SK-N-DZ (cell line): ENCODE measurements at regions not wholly inside any gene's neighbourhood (a gene's known extent, or its start where the extent isn't known, plus 50 kb on each side); places are given as distances from the start of the nearest gene placed in this dataset.

ENCODE experiments used
- DNase-seq: peaks from one replicate; pipeline ENCODE4 v3.0.0-alpha.2; 2015; ENCODE audit warnings: low spot score

DNA sequence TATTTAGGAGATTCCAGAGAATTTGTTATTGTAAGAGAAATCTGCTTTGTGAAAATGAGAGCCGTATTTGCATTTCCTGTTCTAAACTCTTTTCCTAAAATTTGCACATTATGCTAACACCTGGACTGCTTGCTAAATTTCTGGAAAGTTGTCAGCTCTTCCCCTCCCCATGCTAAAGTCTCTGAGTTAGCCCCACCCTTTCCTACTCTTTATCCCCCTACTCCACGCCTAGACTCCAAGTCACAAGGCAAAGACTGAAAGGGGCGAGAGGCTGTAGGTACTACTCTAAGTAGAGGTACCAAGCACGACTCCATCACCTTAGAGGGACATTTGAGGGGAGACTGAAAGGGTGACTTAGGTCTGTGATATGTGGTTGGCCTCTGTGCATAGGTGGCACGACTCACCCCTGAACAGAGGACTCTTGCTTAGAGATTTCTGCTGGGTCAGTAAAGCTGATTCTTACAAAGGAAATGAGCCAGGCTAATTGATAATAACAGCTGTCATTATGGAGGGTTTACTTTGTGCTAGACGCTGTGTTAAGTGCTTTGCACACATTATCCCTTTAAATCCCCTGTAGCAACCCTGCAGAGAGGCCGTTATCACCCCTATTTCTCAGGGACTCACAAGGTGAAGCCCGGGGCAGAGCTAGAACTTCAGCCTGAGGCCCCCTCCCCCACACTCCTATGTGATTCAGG lies 373.5 kb downstream of the EN1 start:
- no peak for DNase-seq

DNA sequence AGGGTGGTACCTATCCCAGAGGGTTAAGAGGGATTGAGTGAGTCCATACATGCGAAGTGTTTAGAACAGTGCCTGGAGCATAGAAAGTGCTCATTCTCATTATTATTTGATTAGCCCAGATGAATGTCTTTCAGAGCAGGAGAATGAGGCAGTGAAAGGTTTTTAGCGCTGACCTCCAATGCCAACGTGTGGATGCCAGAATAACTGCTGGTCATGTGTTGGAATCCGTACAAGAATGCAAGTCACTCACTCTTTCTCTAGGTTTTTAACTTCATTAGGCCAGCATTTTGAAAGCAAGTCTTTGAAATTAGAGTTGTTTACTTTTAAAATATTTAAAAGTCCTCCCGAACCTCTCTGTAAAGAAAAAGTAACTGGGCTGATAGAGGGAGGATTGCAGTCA lies 374.2 kb downstream of the EN1 start:
- no peak for DNase-seq

DNA sequence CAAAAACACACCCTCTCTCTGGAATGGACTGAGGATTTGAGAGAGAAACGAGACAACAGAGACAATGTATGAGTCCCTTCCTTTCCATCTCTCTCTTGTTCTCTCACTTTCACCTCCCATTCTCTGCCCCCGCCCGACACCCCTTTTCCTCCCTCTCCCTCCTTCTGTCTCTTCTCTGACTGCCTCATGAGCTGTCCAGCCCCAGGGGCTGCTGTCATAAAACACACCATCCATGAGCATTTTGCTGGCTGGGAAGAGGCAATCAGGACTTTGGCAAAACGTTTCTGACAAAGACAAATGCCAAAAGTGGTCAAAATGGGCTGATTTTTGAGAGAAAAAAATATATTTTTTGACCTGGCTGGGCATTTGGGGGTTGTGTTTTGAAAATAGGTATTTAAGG lies 377.2 kb downstream of the EN1 start:
- no peak for DNase-seq

DNA sequence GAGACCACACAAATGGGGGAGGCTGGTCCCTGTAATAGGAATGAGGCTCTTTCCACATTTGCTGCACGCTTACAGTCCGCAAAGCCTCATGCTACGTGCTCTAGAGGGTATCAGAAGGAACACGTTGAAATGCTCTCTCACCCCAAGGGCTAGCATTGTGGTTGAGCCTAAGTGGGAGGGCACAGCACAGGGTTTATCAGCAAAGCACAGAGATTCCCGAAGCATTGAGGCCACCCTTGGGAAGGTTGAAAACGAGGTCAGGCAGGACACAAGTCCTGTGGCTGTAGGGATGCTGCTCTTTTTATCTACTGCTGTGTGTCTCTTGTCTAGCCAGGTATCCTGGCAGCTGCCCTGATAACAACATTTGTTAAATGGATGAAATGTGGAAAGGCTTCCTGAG lies 378.3 kb downstream of the EN1 start:
- no peak for DNase-seq

DNA sequence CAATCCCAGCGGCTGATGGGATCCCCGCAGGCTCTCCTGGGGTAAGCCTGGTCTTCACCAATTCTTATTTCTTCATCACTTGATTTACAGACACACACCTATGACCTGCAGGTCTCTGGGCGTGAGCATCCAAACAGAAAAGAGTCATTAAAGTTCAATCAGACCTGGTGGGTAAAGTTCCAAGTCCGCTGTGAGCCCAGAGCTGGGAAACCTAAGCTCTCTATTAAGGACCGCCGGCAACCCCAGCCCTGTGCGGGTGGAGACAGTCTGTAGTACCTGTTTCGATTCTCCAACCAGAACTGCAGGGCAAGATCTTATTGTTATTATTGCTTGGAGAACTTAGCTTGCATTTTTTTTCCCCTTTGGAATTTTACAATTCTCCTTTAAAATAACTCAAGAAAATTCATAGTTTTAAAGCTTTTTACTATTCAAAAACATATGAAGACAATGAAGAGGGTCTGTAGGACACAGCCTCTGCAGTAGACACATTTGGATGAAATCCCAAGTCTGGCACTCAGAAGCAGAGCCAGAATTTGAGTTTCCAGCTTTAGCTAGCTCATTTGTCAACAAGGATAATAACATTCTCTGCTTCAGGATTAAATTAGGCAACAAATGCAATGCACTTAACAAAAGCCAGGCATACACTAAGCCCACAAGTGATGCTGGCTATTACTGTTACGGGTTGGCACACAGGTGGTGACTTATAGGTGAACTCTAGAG lies 376.4 kb downstream of the INSIG2 start:
- DNase-seq, result no peak

DNA sequence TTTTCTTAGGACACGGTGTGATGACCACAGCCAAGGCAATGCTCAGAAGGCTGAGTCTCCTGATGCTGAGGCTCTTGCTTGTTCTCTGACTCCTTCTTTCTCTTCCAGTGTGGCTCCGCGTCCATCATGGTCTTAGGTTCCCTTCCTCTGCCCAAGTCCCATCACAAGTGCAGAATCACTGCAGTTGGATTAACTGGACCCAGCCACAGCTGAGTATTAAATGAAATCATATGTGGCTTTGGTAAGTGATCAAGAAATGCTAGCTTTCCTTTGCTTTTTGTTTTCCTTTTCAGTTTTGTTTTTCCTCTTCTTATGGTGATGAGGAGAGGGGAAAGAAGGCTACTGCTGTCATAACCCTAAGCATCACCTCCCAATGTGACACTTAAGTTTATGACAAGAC lies 375.8 kb downstream of the INSIG2 start:
- no peak for DNase-seq

DNA sequence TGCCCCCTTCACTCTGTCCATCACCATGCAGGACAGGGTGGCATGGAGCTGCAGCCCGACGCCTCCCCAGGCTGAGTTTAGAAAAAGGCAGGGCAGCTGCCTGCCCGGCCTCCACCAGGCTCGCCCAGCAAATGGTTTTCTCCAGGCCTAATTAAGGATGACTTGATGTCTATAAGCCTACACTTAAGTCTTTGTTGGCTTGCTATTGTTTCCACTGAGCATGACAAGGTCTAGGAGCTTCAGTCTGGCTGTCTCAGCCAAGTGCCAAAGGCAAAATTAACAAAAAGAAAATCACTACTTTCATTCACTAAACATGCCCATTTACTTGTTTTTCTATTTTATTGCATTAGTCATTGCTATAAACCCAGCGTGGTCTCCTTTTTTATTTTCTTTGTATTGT lies 372.2 kb downstream of the INSIG2 start:
- DNase-seq, result no peak

DNA sequence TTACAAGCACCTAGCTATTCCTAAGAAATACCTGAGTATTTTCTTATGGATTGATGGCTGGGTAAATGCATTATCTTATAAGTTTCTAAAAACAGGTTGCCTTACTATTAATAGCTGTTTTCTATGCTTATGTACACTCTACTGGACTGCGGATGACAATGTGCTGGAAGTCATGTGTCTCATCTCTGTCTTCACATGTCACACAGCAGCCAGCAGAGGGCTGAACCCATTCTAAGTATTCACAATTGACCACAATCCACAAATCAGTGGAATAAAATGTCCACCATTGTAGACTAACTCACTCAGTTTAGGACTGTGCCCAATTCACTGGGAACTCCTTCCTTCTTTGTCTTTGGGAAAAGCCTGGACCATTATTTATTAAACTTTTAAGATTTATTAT lies 371.2 kb downstream of the INSIG2 start:
- DNase-seq, result no peak

DNA sequence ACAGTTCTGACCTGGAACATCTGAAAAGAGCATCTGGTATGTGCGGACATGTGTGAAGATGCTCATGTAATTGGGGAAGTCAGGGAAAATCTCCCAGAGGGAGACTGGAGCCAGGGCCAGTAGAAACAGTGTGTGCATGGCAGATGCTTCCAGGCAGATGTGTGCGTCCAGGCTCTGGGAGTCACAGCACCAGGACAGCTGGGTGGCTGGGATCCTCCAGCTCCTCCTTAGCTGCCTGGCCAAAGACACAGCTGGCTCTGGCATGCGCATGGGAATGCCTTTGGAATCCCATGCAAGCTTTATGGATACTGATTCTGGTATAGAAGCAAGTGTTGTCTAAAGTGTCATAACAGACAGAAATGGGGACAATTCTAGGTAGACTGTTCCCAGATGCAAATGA lies 369.7 kb downstream of the INSIG2 start:
- no peak for DNase-seq

DNA sequence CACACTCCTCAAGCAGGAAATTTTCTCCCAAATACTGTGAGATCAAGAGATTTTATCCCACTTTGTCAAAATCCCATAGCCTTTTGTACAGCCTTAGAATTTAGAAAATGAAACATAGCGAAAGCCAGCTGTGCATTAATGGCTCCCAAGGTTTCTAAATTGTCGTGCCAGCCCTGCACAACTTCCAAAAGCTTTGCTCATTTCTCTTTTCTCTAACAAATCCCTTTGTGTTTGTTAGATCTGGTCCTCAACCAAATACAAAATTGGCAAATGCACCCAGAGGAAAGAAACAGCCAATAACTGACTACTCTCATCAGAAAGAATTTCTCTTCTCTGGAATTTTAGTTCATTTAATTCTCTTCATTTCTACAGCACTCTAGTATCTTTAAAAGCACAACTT lies 361.1 kb downstream of the INSIG2 start:
- DNase-seq, result no peak

DNA sequence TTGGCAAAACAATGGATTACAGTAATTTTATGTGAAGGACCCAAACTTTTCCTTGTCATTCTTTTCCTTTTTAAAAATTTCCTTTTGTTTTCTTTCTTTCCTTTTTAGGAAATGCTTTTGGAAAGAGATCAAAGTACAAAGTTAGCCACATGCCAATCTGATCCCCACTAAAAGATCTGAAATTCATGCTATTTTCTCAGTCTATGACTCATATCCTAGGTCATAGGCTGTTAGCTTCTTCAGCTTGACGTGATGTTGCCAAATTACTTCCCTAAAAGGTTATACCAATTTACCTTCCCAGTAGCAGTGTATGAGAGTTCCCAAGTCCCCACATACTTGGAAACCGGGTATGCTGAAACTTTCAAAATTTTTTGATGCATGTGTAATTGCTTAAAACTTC lies 355.3 kb downstream of the INSIG2 start:
- DNase-seq, result no peak

DNA sequence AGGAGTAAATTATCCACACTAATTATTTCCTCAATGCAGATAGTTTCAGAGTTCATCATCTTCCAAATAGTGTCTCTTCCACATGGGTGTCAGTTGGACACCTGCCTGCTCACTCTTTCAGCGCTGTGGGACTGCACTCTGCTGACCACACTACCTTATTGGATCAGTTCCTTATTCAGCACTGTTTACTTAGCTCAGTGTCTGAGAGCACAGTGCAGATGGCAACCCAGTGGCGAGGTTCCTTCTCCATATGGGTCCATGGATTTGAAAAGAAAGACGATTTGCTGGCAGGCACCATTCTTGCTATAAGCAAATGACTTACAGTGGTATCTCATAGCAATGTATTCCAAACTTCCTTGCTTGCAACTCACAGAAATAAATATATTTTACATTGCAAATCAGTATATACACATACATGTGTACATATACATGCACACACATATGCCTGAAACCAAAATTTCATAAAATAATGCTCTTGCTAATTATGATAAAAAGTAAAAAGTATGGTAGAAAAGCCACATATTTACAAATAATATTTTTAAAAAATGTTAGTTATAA lies 354.8 kb downstream of the INSIG2 start:
- DNase-seq, result no peak

DNA sequence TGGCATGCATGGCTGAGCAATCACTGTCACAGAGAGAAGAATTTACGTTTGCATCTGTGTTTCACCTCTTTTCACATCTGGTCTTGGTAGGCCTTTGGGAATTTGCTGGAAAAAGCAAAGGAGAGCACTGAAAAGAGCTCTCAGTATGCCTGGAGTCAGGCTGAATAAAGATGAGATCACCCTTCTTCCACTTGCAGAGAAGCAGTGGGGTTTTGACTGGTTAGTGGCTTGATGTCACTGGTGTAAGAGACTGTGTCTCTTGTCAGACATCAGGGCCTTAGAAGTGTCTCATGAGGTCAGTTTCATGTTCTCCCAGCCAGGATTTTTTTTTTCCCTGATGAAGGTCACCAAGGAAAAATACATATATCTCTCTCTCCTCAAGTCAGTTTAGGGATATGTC lies 353.8 kb downstream of the INSIG2 start:
- DNase-seq, result no peak

DNA sequence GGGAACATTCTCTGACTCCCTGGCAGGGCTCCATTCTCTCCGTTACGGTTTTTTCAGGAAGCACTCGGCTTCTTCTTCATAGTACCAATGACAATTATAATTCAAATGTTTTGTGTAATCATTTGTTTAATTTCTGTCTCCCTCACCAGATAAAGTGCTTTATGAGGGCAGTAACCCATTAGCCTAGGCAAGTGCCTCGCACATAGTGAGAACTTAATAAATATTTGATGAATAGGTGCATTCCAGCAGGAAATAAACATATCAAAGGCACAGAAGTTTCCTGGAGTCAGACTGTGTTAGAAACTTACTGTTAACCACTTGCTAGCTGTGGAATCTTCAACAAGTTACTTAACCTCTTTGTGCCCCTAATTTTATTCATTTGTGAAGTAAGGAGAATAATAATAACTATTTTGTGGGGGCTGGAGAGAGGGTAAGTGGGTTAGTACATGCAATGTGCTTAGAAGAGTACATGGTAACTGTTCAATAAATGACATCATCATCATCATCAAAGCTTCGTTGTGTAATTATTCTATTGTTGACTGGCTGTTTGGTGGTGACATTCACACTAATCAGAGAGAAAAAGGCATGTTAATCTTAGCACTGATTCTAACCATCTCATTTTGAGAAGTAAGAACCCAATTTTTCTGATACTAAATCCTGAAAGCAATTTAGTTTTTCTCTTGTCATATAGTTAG lies 352.3 kb downstream of the INSIG2 start:
- DNase-seq, result no peak

DNA sequence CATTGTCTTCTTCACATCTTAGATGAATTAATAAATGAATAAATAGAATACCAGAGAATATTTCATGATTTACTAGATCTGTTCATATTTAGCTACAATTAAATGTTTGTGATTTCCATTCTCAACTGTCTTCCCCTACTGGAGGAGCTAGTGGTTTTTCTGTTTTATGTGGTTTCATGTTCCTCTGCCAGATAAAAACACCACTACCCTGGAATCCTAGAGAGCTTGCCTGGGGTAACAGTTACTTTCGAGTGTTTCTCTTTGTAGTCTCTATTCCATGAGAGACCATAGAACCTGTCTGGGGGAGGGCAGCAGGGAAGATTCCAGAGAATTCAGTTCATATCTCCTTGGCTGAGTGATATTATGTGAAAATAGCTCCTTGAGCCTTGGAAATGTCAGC lies 349.2 kb downstream of the INSIG2 start:
- DNase-seq, result no peak

DNA sequence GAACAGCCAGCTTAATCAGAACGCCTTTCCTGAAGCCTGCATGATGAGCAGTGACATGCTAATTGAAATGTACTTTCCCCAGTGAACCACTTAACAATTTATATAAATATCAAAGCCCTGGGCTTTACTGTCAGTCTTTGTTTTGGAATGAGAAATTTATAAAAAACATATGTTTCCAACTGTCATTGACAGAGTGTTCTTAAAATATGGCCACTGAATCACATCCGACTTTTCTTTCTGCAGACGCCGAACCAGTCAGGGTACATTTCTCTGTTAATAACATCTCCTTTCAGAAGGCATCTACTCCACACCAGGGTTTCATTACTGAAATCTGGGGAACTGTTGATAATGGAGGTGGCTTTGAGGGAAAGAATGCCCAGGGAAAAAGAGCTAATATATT lies 343.7 kb downstream of the INSIG2 start:
- DNase-seq, result no peak

DNA sequence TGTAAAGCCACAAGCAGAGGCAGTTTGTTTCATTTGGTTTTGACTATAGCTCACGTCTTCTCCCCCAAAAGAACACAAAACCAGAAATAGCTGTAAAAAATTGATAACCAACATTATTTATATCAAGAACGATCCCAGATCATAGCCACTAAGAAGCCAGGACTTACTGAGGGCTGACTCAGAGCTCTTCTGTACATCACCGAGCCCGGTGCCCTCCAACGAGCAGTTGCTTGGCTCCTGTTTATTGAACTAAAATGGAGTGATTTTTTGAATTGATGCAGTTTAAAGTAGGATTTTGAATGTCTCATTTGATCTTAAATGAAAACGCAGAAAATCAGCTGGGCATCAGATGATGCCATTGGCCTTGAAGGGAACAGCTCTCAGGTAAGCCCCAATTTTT lies 343.3 kb downstream of the INSIG2 start:
- DNase-seq, result no peak

DNA sequence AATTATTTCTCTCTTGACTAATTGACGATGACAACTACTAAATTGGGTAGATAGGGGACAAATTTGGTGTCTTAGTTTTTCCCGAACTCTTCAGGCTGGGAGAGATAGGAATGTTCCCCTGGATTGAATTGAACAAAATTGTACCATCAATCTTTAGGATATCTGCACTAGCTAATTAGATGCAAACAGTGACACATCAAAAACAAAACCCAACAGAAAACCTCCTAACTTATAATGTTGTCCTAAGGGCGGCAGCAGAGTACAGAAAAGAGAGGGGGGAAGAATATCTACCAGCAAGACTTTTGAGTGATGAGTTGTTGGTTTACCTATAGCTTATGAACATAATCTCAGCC lies 342.9 kb downstream of the INSIG2 start:
- DNase-seq, result no peak

DNA sequence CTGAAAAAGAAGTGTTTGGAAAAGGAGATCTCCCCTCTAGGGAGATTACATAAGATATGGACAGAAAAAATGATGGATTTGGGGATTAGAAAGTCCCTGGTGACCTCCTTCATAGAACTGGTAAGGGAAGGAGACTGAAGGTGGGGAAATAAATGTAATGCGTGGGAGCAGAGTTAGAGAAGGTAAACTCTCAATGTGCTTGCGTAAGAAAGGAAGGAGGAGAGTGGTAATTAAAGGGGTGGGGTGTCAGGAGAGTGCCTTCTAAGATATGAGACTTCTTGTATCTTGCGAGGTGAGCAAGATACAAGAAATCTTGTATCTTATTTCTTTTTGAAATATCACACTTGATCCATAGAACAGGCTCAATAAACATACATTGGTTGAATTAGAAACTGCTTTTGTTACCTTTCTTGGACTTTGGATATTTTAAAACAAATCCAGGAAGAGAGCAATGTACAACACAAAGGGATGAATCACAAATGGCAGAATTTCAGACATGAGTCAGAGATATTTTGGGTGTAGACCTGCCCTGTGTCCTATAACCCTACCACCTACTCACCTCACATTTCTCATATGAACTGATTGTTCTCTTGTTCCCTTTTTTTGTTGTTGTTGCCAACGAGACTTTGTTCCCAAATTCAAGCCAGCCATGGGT lies 342.4 kb downstream of the INSIG2 start:
- no peak for DNase-seq

DNA sequence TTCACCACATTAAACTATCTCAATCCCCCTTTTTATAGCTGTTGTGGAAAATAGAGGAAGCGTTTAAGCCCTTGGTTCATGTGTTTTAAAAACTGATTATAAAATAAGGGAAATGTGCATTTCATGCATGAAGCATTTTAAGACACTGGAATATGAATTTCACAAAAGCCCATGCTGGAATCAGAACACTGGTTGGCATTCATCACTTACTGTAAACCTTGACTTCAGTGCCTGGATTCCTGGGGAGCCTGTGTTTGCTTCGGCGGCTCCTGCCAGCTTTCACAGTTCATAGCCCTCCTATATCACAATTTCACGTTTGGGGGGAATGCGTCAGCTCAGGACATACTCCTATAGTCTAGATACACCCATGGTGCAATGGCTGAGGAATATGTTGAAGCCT lies 336.9 kb downstream of the INSIG2 start:
- no peak for DNase-seq

DNA sequence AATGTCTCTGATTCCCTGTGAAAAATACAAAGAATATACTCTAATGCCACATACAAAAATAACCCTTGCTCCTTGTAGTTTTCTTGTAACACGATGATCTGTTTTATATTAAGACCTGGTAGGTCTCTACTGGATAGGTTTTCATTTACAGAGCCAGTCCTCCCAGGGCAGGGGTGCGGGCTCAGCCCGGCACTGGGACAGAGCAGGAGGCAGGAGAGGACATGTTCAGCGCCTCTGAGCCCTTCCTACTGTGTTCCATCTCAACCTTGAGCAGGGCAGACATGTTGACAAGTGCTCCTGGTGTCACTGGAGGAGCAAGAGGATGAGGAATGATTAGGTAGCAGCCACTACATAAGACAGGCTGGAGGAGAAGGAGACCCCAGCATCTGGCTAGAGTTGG lies 335.5 kb downstream of the INSIG2 start:
- DNase-seq, result no peak

DNA sequence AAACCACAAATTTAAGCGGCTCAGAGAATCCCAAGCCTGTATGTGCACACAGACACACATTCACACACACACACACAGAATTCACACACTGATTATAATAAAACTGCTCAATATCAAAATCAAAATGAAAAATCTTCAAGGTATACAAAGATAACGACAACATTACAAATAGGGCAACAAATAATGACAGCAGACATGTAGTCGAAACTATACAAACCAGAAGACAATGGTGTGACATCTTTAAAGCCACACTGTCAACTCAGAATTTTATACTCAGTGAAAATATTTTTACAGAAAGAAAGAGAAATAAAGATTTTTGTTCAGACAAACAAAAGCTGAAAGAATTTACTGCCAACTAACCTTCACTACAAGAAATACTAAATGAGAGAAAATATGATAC lies 333.4 kb downstream of the INSIG2 start:
- no peak for DNase-seq
